ENCODE measurements at regions not wholly inside any gene's neighbourhood (a gene's known extent, or its start where the extent isn't known, plus 50 kb on each side); places are given as distances from the start of the nearest gene placed in this dataset.

GRCh38 chr13:63636316-63636993 is 2220.8 kb upstream of the PCDH20 start:
- Mint-ChIP-seq H3K36me3 (ENCODE audit: low read depth) (no peaks in the 10 kb centered on the region), H3K27me3 (ENCODE audit: insufficient read depth) (no peaks in the 10 kb centered on the region), H3K27ac (no peak overlapping the region), H3K9me3 (peaks cover 14% of the 10 kb centered on the region), H3K4me1 (ENCODE audit: low read depth) (no peaks in the 10 kb centered on the region), H3K4me3 (no peak overlapping the region)
- no peak for DNase-seq
- TF ChIP-seq, protein P1, sequence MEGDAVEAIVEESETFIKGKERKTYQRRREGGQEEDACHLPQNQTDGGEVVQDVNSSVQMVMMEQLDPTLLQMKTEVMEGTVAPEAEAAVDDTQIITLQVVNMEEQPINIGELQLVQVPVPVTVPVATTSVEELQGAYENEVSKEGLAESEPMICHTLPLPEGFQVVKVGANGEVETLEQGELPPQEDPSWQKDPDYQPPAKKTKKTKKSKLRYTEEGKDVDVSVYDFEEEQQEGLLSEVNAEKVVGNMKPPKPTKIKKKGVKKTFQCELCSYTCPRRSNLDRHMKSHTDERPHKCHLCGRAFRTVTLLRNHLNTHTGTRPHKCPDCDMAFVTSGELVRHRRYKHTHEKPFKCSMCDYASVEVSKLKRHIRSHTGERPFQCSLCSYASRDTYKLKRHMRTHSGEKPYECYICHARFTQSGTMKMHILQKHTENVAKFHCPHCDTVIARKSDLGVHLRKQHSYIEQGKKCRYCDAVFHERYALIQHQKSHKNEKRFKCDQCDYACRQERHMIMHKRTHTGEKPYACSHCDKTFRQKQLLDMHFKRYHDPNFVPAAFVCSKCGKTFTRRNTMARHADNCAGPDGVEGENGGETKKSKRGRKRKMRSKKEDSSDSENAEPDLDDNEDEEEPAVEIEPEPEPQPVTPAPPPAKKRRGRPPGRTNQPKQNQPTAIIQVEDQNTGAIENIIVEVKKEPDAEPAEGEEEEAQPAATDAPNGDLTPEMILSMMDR (IDR thresholded peaks at IDR 0.05): no peak

DNA sequence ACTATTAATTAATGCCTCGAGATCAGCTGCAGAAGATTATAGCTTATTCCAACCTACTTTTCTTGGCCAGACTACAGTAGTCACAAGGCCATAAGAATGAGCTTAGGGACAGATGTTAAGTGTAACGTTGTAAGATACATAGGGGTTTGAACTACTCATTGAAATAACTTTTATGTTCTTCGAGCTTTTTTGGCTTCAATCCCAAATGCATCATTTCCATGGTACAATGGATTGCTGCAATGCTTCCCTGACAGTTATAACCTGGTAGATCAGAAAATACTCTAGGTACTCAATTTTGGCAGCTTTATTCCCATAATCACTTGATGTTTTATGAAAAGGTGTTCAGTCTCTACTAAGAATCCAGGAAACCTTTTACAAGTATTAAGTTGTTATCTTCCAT is 2216.7 kb upstream of the PCDH20 start:
- Mint-ChIP-seq H3K9me3 (peaks cover 15% of the 10 kb centered on the region), H3K27me3 (ENCODE audit: insufficient read depth) (no peaks in the 10 kb centered on the region), H3K4me1 (ENCODE audit: low read depth) (no peaks in the 10 kb centered on the region), H3K36me3 (ENCODE audit: low read depth) (no peaks in the 10 kb centered on the region), H3K4me3 (no peak overlapping the region), H3K27ac (no peak overlapping the region)
- TF ChIP-seq, protein P1 (IDR thresholded peaks at IDR 0.05): no peak
- DNase-seq: no peak

- H3K4me3 Mint-ChIP-seq: no peak overlapping the region
- no peak overlapping the region for H3K27ac Mint-ChIP-seq
- peaks cover 10% of the 10 kb centered on the region for H3K9me3 Mint-ChIP-seq
- no peak for DNase-seq
- no peaks in the 10 kb centered on the region for H3K36me3 Mint-ChIP-seq (ENCODE audit: low read depth)
- TF ChIP-seq, protein P1 (IDR thresholded peaks at IDR 0.05): no peak
- H3K4me1 Mint-ChIP-seq (ENCODE audit: low read depth): no peaks in the 10 kb centered on the region
- no peaks in the 10 kb centered on the region for H3K27me3 Mint-ChIP-seq (ENCODE audit: insufficient read depth)
These were observed 2215.4 kb upstream of the PCDH20 start for GRCh38 chr13:63631006-63631405.

DNA sequence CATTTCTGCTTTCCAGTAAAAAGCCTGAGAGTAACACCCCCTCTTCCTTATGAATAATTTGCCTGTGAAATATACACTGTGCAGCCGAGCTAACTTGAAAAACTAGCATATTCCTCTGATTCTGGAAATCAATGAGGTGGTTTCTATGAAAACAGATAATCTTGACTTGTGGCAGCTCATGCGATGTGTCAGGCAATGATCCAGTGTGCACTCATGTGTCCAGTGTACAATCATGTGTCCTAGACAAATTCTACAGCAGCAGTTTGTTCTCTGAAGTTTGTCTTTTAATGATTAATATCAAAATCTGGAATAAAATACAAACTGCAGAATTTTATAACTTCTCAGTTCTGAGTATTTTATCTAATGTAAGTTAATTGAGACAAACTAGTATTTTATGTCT is 2213.9 kb upstream of the PCDH20 start:
- H3K27me3 Mint-ChIP-seq (ENCODE audit: insufficient read depth): no peaks in the 10 kb centered on the region
- TF ChIP-seq, protein P1 (IDR thresholded peaks at IDR 0.05): no peak
- H3K4me3 Mint-ChIP-seq: no peak overlapping the region
- no peak for DNase-seq
- H3K27ac Mint-ChIP-seq: no peak overlapping the region
- peaks cover 10% of the 10 kb centered on the region for H3K9me3 Mint-ChIP-seq
- H3K36me3 Mint-ChIP-seq (ENCODE audit: low read depth): no peaks in the 10 kb centered on the region
- H3K4me1 Mint-ChIP-seq (ENCODE audit: low read depth): no peaks in the 10 kb centered on the region

DNA sequence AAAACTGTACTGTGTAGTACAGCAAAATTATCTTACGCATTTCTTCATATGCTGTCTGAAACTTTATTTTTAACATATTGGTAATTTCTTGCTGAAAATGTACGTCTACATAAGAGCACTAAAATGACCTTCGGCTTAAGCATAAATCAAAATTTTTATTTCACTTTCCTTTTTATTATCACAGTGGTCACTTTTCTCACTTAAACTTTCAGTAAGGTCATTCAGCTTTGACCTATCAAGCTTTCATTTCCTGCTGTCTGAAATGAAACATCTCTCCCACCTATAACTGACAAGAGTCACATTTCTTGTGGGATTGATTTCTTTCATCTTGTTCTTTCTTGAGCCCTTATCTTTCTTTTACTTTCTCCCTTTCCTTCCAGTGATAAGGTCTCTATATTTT is 2212.7 kb upstream of the PCDH20 start:
- TF ChIP-seq, protein P1 (IDR thresholded peaks at IDR 0.05): no peak
- H3K4me3 Mint-ChIP-seq: no peak overlapping the region
- no peaks in the 10 kb centered on the region for H3K4me1 Mint-ChIP-seq (ENCODE audit: low read depth)
- no peak for DNase-seq
- peaks cover 15% of the 10 kb centered on the region for H3K9me3 Mint-ChIP-seq
- H3K27ac Mint-ChIP-seq: no peak overlapping the region
- no peaks in the 10 kb centered on the region for H3K36me3 Mint-ChIP-seq (ENCODE audit: low read depth)
- H3K27me3 Mint-ChIP-seq (ENCODE audit: insufficient read depth): no peaks in the 10 kb centered on the region
